ENCODE measurements at regions not wholly inside any gene's neighbourhood (a gene's known extent, or its start where the extent isn't known, plus 50 kb on each side); places are given as distances from the start of the nearest gene placed in this dataset.

DNA sequence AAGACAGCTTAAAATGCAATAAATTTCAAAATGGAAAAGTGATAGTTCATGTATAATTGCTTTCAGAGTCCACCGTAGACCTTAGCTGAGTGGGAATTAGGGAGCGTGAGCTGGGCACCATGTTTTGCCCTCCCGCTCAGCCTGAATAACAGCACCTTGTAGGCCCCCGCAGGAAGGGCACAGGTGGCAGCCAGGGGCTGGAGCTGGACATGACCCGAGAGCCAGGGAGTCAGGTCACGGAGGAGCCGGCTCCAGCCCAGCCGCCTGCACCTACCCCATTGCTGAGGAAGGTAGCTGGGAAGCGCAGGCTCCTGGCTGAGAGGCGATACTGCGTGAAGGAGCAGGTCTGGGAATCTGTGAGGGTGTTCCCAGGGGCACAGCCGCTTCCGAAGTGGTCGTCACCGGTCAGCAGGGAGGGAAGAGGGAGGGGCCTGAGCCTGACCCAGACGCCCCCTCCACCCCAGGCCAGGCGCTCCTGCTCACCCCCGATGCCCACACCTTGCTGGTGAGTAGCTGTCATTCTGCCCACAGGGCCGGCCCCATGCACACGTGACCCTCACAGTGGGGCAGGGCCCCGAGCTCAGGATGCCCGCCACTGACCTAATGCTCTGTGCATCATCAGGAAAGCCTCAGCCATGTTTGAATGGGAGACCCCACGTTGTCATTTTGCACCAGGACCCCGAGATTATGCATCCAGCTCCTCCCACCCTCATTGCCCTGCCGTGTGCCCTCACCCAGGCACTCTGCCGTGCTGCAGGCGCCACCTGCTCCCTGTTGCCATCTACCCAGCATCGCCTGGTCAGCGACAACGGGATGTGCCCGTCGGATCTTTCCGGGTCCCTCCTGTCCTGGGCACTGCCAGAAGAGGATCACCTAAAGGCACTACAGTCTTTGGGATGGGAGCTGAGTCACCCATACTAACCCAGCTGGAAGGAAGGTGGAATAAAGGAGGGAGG lies 129.2 kb upstream of the TCERG1L start:
- no peak for TF ChIP-seq GATA2 (IDR thresholded peaks at IDR 0.05; ENCODE audit: low read depth, low read length)
- TF ChIP-seq GATA3 (IDR thresholded peaks at IDR 0.05; ENCODE audit: low read depth, low read length) = no peak

Data from SH-SY5Y (cell line).